Immature natural killer cell (primary cell): ENCODE measurements at regions not wholly inside any gene's neighbourhood (a gene's known extent, or its start where the extent isn't known, plus 50 kb on each side); places are given as distances from the start of the nearest gene placed in this dataset.

ENCODE experiments used
- DNase-seq, 3 donors: peaks; one replicate each; pipeline ENCODE4 v3.0.0; 2022; ENCODE audit warnings: mixed read lengths in 1 of 3
- H3K27ac Mint-ChIP-seq, 6 donors: one replicate each; pipeline ENCODE4 v1.8.0; 2020; ENCODE audit warnings: mixed read lengths in 6 of 6, mild to moderate bottlenecking in 5 of 6, inconsistent platforms in 4 of 6, moderate library complexity in 3 of 6
- H3K27me3 Mint-ChIP-seq, 3 donors: one replicate each; pipeline ENCODE4 v1.8.0; 2020 to 2021; ENCODE audit warnings: low read depth in 3 of 3, mild to moderate bottlenecking in 3 of 3, mixed read lengths in 3 of 3, moderate library complexity in 3 of 3, inconsistent platforms in 1 of 3
- H3K36me3 Mint-ChIP-seq, 3 donors: one replicate each; pipeline ENCODE4 v1.8.0; 2020; ENCODE audit warnings: mixed read lengths in 3 of 3, inconsistent platforms in 2 of 3, mild to moderate bottlenecking in 2 of 3
- H3K4me1 Mint-ChIP-seq, 2 donors: one replicate each; pipeline ENCODE4 v1.8.0; 2020; ENCODE audit warnings: inconsistent platforms in 2 of 2, mild to moderate bottlenecking in 2 of 2, mixed read lengths in 2 of 2, moderate library complexity in 1 of 2
- H3K4me3 Mint-ChIP-seq, 5 donors: one replicate each; pipeline ENCODE4 v1.8.0; 2020; ENCODE audit warnings: mild to moderate bottlenecking in 5 of 5, mixed read lengths in 5 of 5, inconsistent platforms in 3 of 5, moderate library complexity in 3 of 5
- H3K9me3 Mint-ChIP-seq, 6 donors: one replicate each; pipeline ENCODE4 v1.8.0; 2020; ENCODE audit warnings: mild to moderate bottlenecking in 6 of 6, mixed read lengths in 6 of 6, inconsistent platforms in 4 of 6, moderate library complexity in 3 of 6

GRCh38 chr20:11195899-11196558 is 522.2 kb upstream of the JAG1 start:
- no peaks in the 10 kb centered on the region for H3K36me3 Mint-ChIP-seq
- H3K27ac Mint-ChIP-seq, result no peak overlapping the region
- no peak for DNase-seq
- no peak overlapping the region for H3K4me3 Mint-ChIP-seq
- H3K4me1 Mint-ChIP-seq, result no peaks in the 10 kb centered on the region
- peaks cover 0 to 3% (median 0%) of the 10 kb centered on the region in 6 donors for H3K9me3 Mint-ChIP-seq
- peaks cover 0 to 3% (median 0%) of the 10 kb centered on the region in 3 donors for H3K27me3 Mint-ChIP-seq

GRCh38 chr20:11197851-11198250 is 524.1 kb upstream of the JAG1 start:
- no peaks in the 10 kb centered on the region for H3K27me3 Mint-ChIP-seq
- H3K27ac Mint-ChIP-seq, result no peak overlapping the region
- no peaks in the 10 kb centered on the region for H3K4me1 Mint-ChIP-seq
- H3K36me3 Mint-ChIP-seq, result no peaks in the 10 kb centered on the region
- no peak for DNase-seq
- no peak overlapping the region for H3K4me3 Mint-ChIP-seq
- H3K9me3 Mint-ChIP-seq, result peaks cover 0 to 3% (median 0%) of the 10 kb centered on the region in 6 donors

GRCh38 chr20:11200423-11200822 is 526.6 kb upstream of the JAG1 start:
- Mint-ChIP-seq H3K4me3 (no peak overlapping the region), H3K36me3 (no peaks in the 10 kb centered on the region), H3K4me1 (peaks cover 0 to 4% of the 10 kb centered on the region in 2 donors), H3K27ac (no peak overlapping the region), H3K9me3 (peaks cover 0 to 3% (median 0%) of the 10 kb centered on the region in 6 donors), H3K27me3 (no peaks in the 10 kb centered on the region)
- no peak for DNase-seq

- Mint-ChIP-seq H3K27ac (no peak overlapping the region), H3K4me3 (no peak overlapping the region), H3K4me1 (peaks cover 0 to 4% of the 10 kb centered on the region in 2 donors)
These were observed 531.3 kb upstream of the JAG1 start for GRCh38 chr20:11204926-11205768.

GRCh38 chr20:11205769-11206362 is 532.1 kb upstream of the JAG1 start:
- H3K4me1 Mint-ChIP-seq, result peaks cover 0 to 4% of the 10 kb centered on the region in 2 donors
- no peak for DNase-seq
- no peaks in the 10 kb centered on the region for H3K36me3 Mint-ChIP-seq
- H3K27me3 Mint-ChIP-seq, result peaks cover 0 to 2% (median 0%) of the 10 kb centered on the region in 3 donors
- H3K9me3 Mint-ChIP-seq, result no peaks in the 10 kb centered on the region
- H3K4me3 Mint-ChIP-seq, result no peak overlapping the region
- H3K27ac Mint-ChIP-seq, result no peak overlapping the region

More at GRCh38 chr20:11204926-11205768, 531.3 kb upstream of the JAG1 start:
- DNase-seq, result peak in 1 of 3 donors; percentile 3
- Mint-ChIP-seq H3K9me3 (no peaks in the 10 kb centered on the region), H3K36me3 (no peaks in the 10 kb centered on the region), H3K27me3 (peaks cover 0 to 2% (median 0%) of the 10 kb centered on the region in 3 donors)

- peaks cover 0 to 4% of the 10 kb centered on the region in 2 donors for H3K4me1 Mint-ChIP-seq
- H3K36me3 Mint-ChIP-seq, result no peaks in the 10 kb centered on the region
- no peak for DNase-seq
- H3K27me3 Mint-ChIP-seq, result peaks cover 0 to 2% (median 0%) of the 10 kb centered on the region in 3 donors
- peaks cover 0 to 3% (median 0%) of the 10 kb centered on the region in 6 donors for H3K9me3 Mint-ChIP-seq
- no peak overlapping the region for H3K27ac Mint-ChIP-seq
- H3K4me3 Mint-ChIP-seq, result no peak overlapping the region
These were observed 534.1 kb upstream of the JAG1 start for GRCh38 chr20:11207749-11208502.

- peaks cover 0 to 5% (median 0%) of the 10 kb centered on the region in 6 donors for H3K9me3 Mint-ChIP-seq
- H3K27me3 Mint-ChIP-seq, result peaks cover 0 to 2% (median 0%) of the 10 kb centered on the region in 3 donors
- DNase-seq, result no peak
- H3K27ac Mint-ChIP-seq, result no peak overlapping the region
- H3K4me3 Mint-ChIP-seq, result no peak overlapping the region
- no peaks in the 10 kb centered on the region for H3K36me3 Mint-ChIP-seq
- H3K4me1 Mint-ChIP-seq, result no peaks in the 10 kb centered on the region
These were observed 536.8 kb upstream of the JAG1 start for GRCh38 chr20:11210611-11211010.

GRCh38 chr20:11212272-11212671 is 538.5 kb upstream of the JAG1 start:
- no peak overlapping the region for H3K27ac Mint-ChIP-seq
- no peaks in the 10 kb centered on the region for H3K36me3 Mint-ChIP-seq

GRCh38 chr20:11212902-11213301 is 539.1 kb upstream of the JAG1 start:
- H3K4me3 Mint-ChIP-seq, result no peak overlapping the region
- no peaks in the 10 kb centered on the region for H3K36me3 Mint-ChIP-seq
- peaks cover 0 to 5% (median 0%) of the 10 kb centered on the region in 6 donors for H3K9me3 Mint-ChIP-seq
- peaks cover 6 to 11% of the 10 kb centered on the region in 2 donors for H3K4me1 Mint-ChIP-seq
- DNase-seq, result no peak
- H3K27ac Mint-ChIP-seq, result no peak overlapping the region
- H3K27me3 Mint-ChIP-seq, result peaks cover 0 to 6% (median 2%) of the 10 kb centered on the region in 3 donors

More at GRCh38 chr20:11212272-11212671, 538.5 kb upstream of the JAG1 start:
- H3K4me1 Mint-ChIP-seq, result peaks cover 2 to 5% of the 10 kb centered on the region in 2 donors
- H3K27me3 Mint-ChIP-seq, result peaks cover 0 to 6% (median 2%) of the 10 kb centered on the region in 3 donors
- no peak for DNase-seq
- H3K4me3 Mint-ChIP-seq, result no peak overlapping the region
- H3K9me3 Mint-ChIP-seq, result peaks cover 0 to 5% (median 0%) of the 10 kb centered on the region in 6 donors

- Mint-ChIP-seq H3K4me3 (no peak overlapping the region), H3K9me3 (peaks cover 0 to 5% (median 0%) of the 10 kb centered on the region in 6 donors), H3K27ac (no peak overlapping the region), H3K27me3 (peaks cover 0 to 6% (median 2%) of the 10 kb centered on the region in 3 donors), H3K36me3 (no peaks in the 10 kb centered on the region), H3K4me1 (peaks cover 12 to 19% of the 10 kb centered on the region in 2 donors)
- no peak for DNase-seq
These were observed 540.5 kb upstream of the JAG1 start for GRCh38 chr20:11214256-11214840.

GRCh38 chr20:11216451-11217314 is 542.9 kb upstream of the JAG1 start:
- DNase-seq, result no peak
- no peak overlapping the region for H3K4me3 Mint-ChIP-seq
- no peaks in the 10 kb centered on the region for H3K36me3 Mint-ChIP-seq
- H3K27ac Mint-ChIP-seq, result no peak overlapping the region
- H3K9me3 Mint-ChIP-seq, result peaks cover 0 to 5% (median 0%) of the 10 kb centered on the region in 6 donors
- peaks cover 12 to 19% of the 10 kb centered on the region in 2 donors for H3K4me1 Mint-ChIP-seq
- peaks cover 0 to 3% (median 2%) of the 10 kb centered on the region in 3 donors for H3K27me3 Mint-ChIP-seq
